ENCODE measurements at regions not wholly inside any gene's neighbourhood (a gene's known extent, or its start where the extent isn't known, plus 50 kb on each side); places are given as distances from the start of the nearest gene placed in this dataset.

DNA sequence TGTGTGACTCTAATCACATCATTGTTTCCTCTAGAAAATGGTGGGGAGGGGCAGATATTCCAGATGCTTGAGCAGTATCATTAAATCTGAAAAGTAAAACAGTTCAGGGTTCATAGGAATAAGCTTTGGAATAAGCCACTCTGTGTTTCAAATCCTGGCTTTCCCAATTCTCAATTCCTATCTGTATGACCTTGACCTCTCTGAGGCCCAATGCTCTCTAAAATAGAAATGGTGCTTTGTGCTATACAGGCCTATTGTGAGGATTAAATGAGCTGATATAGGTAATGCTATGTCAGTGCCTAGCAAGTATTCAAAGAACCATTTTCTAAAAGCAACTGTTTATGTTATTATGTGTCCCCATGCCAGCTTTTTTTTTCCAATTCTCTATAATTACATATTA, 209.0 kb upstream of the PRSS16 start:
- Histone ChIP-seq H2AK5ac (ENCODE audit: insufficient read length, low read length) (no peak overlapping the region), H4K8ac (replicated peaks; ENCODE audit: insufficient read length, low read depth, low read length) (no peak overlapping the region), H3K56ac (ENCODE audit: insufficient read length, low read depth, low read length) (no peak overlapping the region), H3K9me3 (ENCODE audit: control insufficient read depth, low read depth, low read length) (no peaks in the 10 kb centered on the region), H3K14ac (ENCODE audit: insufficient read depth, low read length) (no peak overlapping the region), H3K9ac (ENCODE audit: extremely low read depth, insufficient read length, low read length) (no peak overlapping the region), H2AFZ (ENCODE audit: low read length) (no peak overlapping the region), H2BK5ac (ENCODE audit: insufficient read length, low read length) (no peak overlapping the region), H4K20me1 (ENCODE audit: control insufficient read depth, insufficient read depth, insufficient read length) (no peaks in the 10 kb centered on the region), H3K79me1 (ENCODE audit: insufficient read depth, low read depth, low read length, poor library complexity, severe bottlenecking) (no peaks in the 10 kb centered on the region), H3K23ac (ENCODE audit: insufficient read length, low read depth, low read length) (no peak overlapping the region), H3K23me2 (ENCODE audit: insufficient read length, low read depth, low read length, poor library complexity, severe bottlenecking) (no peaks in the 10 kb centered on the region), H3K4ac (ENCODE audit: low read depth, low read length) (no peak overlapping the region), H3K79me2 (ENCODE audit: insufficient read depth, low read length) (no peaks in the 10 kb centered on the region), H3K4me1 (ENCODE audit: insufficient read depth, low read length) (no peaks in the 10 kb centered on the region; the same call in 1 of the 2 replicates), H2BK20ac (ENCODE audit: low read depth, low read length, poor library complexity, severe bottlenecking) (no peak overlapping the region), H2BK15ac (ENCODE audit: low read depth, low read length) (no peak overlapping the region), H3T11ph (ENCODE audit: low read length) (no peak overlapping the region), H4K5ac (ENCODE audit: insufficient read length, low read depth, low read length) (no peak overlapping the region), H2BK120ac (ENCODE audit: low read depth, low read length, poor library complexity, severe bottlenecking) (no peak overlapping the region), H3K27ac (ENCODE audit: insufficient read length, low read depth, low read length) (no peak overlapping the region), H3K27me3 (ENCODE audit: insufficient read depth, low read length) (no peaks in the 10 kb centered on the region), H3K18ac (ENCODE audit: insufficient read length, low read depth, low read length) (no peak overlapping the region), H2BK12ac (ENCODE audit: insufficient read length, low read depth, low read length) (no peak overlapping the region), H4K91ac (ENCODE audit: insufficient read length, low read depth, low read length) (no peak overlapping the region), H3K4me2 (ENCODE audit: insufficient read depth, insufficient read length, low read length) (no peak overlapping the region)
- Mint-ChIP-seq H3K4me3 (no peak overlapping the region), H3K9me3 (no peaks in the 10 kb centered on the region), H3K27me3 (ENCODE audit: low read depth) (peaks cover 3% of the 10 kb centered on the region; the same call in 1 of the 2 replicates), H3K27ac (no peak overlapping the region), H3K4me1 (peaks cover 7 to 8% of the 10 kb centered on the region in 2 experiments), H3K36me3 (ENCODE audit: insufficient read depth in 1 of 3, low read depth in 3 of 3) (no peaks in the 10 kb centered on the region)
- TF ChIP-seq, protein P1, sequence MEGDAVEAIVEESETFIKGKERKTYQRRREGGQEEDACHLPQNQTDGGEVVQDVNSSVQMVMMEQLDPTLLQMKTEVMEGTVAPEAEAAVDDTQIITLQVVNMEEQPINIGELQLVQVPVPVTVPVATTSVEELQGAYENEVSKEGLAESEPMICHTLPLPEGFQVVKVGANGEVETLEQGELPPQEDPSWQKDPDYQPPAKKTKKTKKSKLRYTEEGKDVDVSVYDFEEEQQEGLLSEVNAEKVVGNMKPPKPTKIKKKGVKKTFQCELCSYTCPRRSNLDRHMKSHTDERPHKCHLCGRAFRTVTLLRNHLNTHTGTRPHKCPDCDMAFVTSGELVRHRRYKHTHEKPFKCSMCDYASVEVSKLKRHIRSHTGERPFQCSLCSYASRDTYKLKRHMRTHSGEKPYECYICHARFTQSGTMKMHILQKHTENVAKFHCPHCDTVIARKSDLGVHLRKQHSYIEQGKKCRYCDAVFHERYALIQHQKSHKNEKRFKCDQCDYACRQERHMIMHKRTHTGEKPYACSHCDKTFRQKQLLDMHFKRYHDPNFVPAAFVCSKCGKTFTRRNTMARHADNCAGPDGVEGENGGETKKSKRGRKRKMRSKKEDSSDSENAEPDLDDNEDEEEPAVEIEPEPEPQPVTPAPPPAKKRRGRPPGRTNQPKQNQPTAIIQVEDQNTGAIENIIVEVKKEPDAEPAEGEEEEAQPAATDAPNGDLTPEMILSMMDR (conservative IDR thresholded peaks at IDR 0.05) = no peak
- DNase-seq = no peak
